ENCODE measurements at regions not wholly inside any gene's neighbourhood (a gene's known extent, or its start where the extent isn't known, plus 50 kb on each side); places are given as distances from the start of the nearest gene placed in this dataset.

DNA sequence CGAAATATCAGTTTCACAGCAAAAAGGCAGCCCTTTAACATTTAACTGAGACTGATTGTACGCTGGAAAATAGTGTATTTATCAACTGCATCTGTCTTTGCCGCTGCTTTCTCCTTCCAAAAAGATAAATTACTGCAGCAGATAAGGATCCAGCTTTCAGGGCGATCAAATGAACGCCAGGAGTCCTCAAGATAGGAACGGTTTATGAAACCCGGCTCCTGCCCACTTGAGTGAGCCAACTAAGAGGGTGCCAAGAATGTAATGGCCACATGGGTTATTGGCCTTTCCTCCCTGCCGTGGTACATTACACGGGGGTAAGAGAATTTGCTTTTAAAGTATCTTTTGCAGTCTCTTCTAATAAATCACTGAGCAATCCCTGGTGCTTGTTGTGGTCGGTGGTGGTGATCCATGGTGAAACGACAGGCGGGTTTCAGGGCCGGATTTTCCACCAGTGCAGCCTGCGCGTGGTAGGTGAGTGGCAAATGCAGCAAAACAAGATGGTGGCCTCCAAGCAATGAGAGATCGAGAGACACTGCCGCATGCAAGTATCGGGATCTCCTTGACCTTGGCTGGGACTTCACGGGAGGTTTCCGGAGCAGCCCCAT, 67.5 kb upstream of the IRX6 start:
- in situ Hi-C loops (cut with MboI; ENCODE audit: low sequenced_read_pairs) = loop anchor here (25.0 kb wide), 1 partner anchor 1694 kb away; no protein-coding TSS in a partner anchor

DNA sequence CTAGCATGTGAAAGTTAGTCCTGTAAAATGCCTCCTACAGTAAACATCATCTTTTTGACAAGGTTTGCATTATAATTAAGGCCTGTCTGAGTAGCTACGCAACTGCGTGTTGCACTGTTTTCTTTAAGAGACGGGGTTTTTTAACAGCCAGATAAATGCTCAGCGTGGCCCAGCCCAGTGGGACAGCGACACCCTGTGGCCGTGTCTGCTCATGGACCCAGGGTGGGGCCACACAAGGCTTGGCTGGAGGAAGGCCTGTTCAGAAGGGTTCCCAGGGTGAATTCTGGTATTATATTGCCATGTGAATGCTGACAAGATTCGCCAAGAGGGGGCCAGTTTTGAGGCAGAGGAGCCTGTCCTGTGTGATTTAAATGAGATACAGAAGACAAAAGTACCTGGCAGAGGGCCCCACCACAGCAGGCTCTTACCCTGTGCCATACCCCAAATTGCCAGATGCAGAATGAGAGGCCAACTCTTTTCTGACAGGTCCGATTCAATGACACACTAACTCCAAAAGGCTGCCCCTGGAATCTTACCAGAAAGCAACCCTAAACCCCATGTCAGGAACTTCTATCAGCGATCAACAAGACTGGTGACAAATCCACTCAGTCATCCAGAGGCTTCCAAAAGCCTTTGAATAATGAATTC, 65.9 kb upstream of the IRX6 start:
- in situ Hi-C loops (cut with MboI; ENCODE audit: low sequenced_read_pairs) = loop anchor here (25.0 kb wide), 1 partner anchor 1696 kb away; no protein-coding TSS in a partner anchor

DNA sequence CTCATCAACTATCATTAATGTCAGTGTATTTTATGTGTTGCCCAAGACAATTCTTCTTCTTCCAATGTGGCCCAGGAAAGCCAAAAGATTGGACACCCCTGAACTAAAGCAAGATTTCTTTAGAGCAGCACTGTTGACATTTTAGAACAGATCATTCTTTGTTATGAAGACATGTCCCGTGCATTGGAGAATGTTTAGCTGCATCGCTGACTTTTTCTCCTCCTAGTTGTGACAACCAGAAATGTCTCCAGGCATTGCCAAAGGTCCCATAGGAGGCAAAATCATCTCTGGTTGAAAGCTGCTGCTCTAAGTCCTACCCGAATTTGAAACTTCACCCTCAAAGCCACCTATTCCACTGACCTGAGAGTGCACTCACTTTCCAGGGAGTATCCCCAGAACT, 62.7 kb upstream of the IRX6 start:
- in situ Hi-C loops (cut with MboI; ENCODE audit: low sequenced_read_pairs) = loop anchor here (25.0 kb wide), 1 partner anchor 1699 kb away; no protein-coding TSS in a partner anchor

GRCh38 chr16:55263271-55264250, 60.4 kb upstream of the IRX6 start:
- in situ Hi-C loops (cut with MboI; ENCODE audit: low sequenced_read_pairs) = loop anchor here (25.0 kb wide), 1 partner anchor 1701 kb away; no protein-coding TSS in a partner anchor

DNA sequence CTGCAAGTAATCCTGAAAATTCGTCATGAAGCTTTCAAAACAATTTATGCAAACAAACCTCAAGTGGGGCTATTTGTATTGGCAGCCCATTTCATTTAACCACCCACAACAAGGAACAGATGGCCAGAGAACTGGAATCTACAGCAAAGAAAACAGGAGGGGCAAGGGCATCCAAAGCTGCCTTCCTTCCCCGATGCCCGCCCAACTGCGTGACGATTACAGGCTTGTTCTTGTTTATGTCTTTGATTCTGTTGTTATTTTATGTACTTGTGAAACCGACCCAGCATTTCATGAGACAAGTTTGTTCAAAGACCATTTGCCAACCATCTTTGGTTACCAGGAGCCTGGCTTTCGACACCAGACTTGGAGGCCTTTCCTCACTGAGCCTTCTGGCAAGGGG, 59.1 kb upstream of the IRX6 start:
- in situ Hi-C loops (cut with MboI; ENCODE audit: low sequenced_read_pairs) = loop anchor here (25.0 kb wide), 1 partner anchor 1703 kb away; no protein-coding TSS in a partner anchor

- in situ Hi-C loops (cut with MboI; ENCODE audit: low sequenced_read_pairs) = loop anchor here (25.0 kb wide), 1 partner anchor 1704 kb away; no protein-coding TSS in a partner anchor
Measured at GRCh38 chr16:55265926-55266325, 58.1 kb upstream of the IRX6 start.

GRCh38 chr16:55271945-55272513, 52.0 kb upstream of the IRX6 start:
- in situ Hi-C loops (cut with MboI; ENCODE audit: low sequenced_read_pairs) = loop anchor here (25.0 kb wide), 1 partner anchor 1710 kb away; no protein-coding TSS in a partner anchor

- in situ Hi-C loops (cut with MboI; ENCODE audit: low sequenced_read_pairs) = loop anchor here (25.0 kb wide), 1 partner anchor 1710 kb away; no protein-coding TSS in a partner anchor
Measured at GRCh38 chr16:55272744-55273143, 51.3 kb upstream of the IRX6 start.

DNA sequence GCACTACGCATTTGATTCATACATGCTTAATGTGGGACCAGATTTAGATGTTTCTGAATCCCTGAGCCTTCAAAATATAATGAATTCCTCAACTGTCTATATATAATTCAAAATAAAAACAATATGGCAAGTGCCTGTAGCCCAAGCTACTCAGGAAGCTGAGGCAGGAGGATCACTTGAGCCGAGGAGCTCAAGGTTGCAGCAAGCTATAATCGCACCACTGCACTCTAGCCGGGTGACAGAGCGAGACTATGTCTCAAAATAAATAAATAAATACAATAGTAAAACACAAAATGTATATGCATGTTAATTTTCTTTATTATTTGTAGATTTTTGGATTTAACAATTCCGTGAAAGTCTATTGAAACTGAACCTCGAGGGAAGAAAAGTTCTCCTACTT, 50.6 kb upstream of the IRX6 start:
- in situ Hi-C loops (cut with MboI; ENCODE audit: low sequenced_read_pairs) = loop anchor here (25.0 kb wide), 1 partner anchor 1711 kb away; no protein-coding TSS in a partner anchor

- in situ Hi-C loops (cut with MboI; ENCODE audit: low sequenced_read_pairs) = loop anchor here (25.0 kb wide), 1 partner anchor 1712 kb away; no protein-coding TSS in a partner anchor
Measured at GRCh38 chr16:55273959-55274358, 50.0 kb upstream of the IRX6 start.
